ENCODE measurements at regions not wholly inside any gene's neighbourhood (a gene's known extent, or its start where the extent isn't known, plus 50 kb on each side); places are given as distances from the start of the nearest gene placed in this dataset.

GRCh38 chr1:82073659-82074058 is 272.9 kb downstream of the ADGRL2 start:
- TF ChIP-seq POLR2A (IDR thresholded peaks at IDR 0.05), result no peak
- TF ChIP-seq CTCF (IDR thresholded peaks at IDR 0.05), result no peak
